HG02852 (cell line): ENCODE measurements at regions not wholly inside any gene's neighbourhood (a gene's known extent, or its start where the extent isn't known, plus 50 kb on each side); places are given as distances from the start of the nearest gene placed in this dataset.

Experiments
- ATAC-seq: cut with Tn5 transposase; IDR thresholded peaks from one replicate; pipeline ENCODE4 v1.9.1; 2021; ENCODE audit warnings: mild to moderate bottlenecking, moderate library complexity; ENCODE audit not compliant: unreplicated experiment

GRCh38 chr13:34431827-34432581 lies 510.1 kb upstream of the NBEA start:
- ATAC-seq, result no peak

GRCh38 chr13:34435338-34435737 lies 506.7 kb upstream of the NBEA start:
- no peak for ATAC-seq

GRCh38 chr13:34437873-34438272 lies 504.2 kb upstream of the NBEA start:
- ATAC-seq, result no peak

GRCh38 chr13:34452831-34453230 lies 489.2 kb upstream of the NBEA start:
- ATAC-seq, result no peak

GRCh38 chr13:34458756-34459715 lies 483.0 kb upstream of the NBEA start:
- no peak for ATAC-seq

- no peak for ATAC-seq
Measured at GRCh38 chr13:34459856-34460255, 482.2 kb upstream of the NBEA start.

- no peak for ATAC-seq
Measured at GRCh38 chr13:34462843-34463242, 479.2 kb upstream of the NBEA start.

- no peak for ATAC-seq
Measured at GRCh38 chr13:34464011-34464410, 478.1 kb upstream of the NBEA start.

- ATAC-seq, result no peak
Measured at GRCh38 chr13:34465423-34465922, 476.6 kb upstream of the NBEA start.

GRCh38 chr13:34466301-34466700 lies 475.8 kb upstream of the NBEA start:
- no peak for ATAC-seq

- no peak for ATAC-seq
Measured at GRCh38 chr13:34467450-34468083, 474.5 kb upstream of the NBEA start.

GRCh38 chr13:34469196-34469986 lies 472.7 kb upstream of the NBEA start:
- no peak for ATAC-seq

- ATAC-seq, result no peak
Measured at GRCh38 chr13:34474187-34474868, 467.7 kb upstream of the NBEA start.

- no peak for ATAC-seq
Measured at GRCh38 chr13:34478376-34478775, 463.7 kb upstream of the NBEA start.

- no peak for ATAC-seq
Measured at GRCh38 chr13:34502011-34502410, 440.1 kb upstream of the NBEA start.

GRCh38 chr13:34502621-34503020 lies 439.4 kb upstream of the NBEA start:
- ATAC-seq, result no peak

GRCh38 chr13:34506796-34507195 lies 435.3 kb upstream of the NBEA start:
- ATAC-seq, result no peak

- ATAC-seq, result no peak
Measured at GRCh38 chr13:34507630-34508029, 434.4 kb upstream of the NBEA start.

GRCh38 chr13:34512817-34513216 lies 429.3 kb upstream of the NBEA start:
- ATAC-seq, result no peak

- ATAC-seq, result no peak
Measured at GRCh38 chr13:34513526-34513925, 428.5 kb upstream of the NBEA start.
